Nephron progenitor cell (in vitro differentiated cells): ENCODE measurements at regions not wholly inside any gene's neighbourhood (a gene's known extent, or its start where the extent isn't known, plus 50 kb on each side); places are given as distances from the start of the nearest gene placed in this dataset.

Experiments
- DNase-seq: peaks from one replicate; pipeline ENCODE4 v3.0.0; 2021
- H3K27ac Mint-ChIP-seq: 2 replicates; pipeline ENCODE4 v1.8.0; 2021; ENCODE audit warnings: mild to moderate bottlenecking, moderate library complexity, mixed read lengths
- H3K27me3 Mint-ChIP-seq: 2 replicates; pipeline ENCODE4 v1.8.0; 2021; ENCODE audit warnings: mild to moderate bottlenecking, low read depth, mixed read lengths; ENCODE audit not compliant: poor library complexity
- H3K36me3 Mint-ChIP-seq: 2 replicates; pipeline ENCODE4 v1.8.0; 2021; ENCODE audit warnings: low read depth, mixed read lengths
- H3K4me1 Mint-ChIP-seq: 2 replicates; pipeline ENCODE4 v1.8.0; 2021; ENCODE audit warnings: mixed read lengths
- H3K4me3 Mint-ChIP-seq: 2 replicates; pipeline ENCODE4 v1.8.0; 2021; ENCODE audit warnings: mild to moderate bottlenecking, moderate library complexity, mixed read lengths
- H3K9me3 Mint-ChIP-seq: 2 replicates; pipeline ENCODE4 v1.8.0; 2021; ENCODE audit warnings: mild to moderate bottlenecking, moderate library complexity, mixed read lengths
- TF ChIP-seq, protein P1 (sequence below): fragments of 200-600 bp; sonication (generic); IDR thresholded peaks from 2 replicates; pipeline ENCODE4 v1.5.0; 2021; ENCODE audit warnings: antibody characterized with exemption

DNA sequence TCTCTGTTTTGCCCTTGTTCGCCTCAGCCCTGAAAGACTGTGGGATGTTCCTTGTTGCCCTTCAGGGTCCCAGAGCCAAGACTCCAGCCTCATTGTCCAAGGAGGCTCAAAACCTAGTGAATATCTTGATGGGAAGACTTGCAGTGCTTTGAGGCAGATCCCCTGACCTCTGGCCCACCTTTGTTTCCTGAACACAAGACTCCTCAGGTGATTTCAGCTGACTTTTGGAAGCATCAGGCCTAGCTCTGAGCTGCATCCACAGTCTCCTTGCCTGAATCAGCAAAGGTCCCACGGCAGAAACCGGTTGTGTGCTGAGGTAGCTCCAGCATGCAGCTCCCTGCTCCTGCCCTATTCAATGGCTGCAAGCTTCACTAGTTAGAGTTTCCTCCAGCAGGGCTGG lies 159.3 kb upstream of the B3GAT1 start:
- no peak overlapping the region for H3K4me3 Mint-ChIP-seq
- H3K36me3 Mint-ChIP-seq = no peaks in the 10 kb centered on the region
- DNase-seq = no peak
- H3K9me3 Mint-ChIP-seq = no peaks in the 10 kb centered on the region
- peaks cover 8% of the 10 kb centered on the region for H3K4me1 Mint-ChIP-seq
- H3K27me3 Mint-ChIP-seq = peaks cover 14% of the 10 kb centered on the region
- TF ChIP-seq, protein P1, sequence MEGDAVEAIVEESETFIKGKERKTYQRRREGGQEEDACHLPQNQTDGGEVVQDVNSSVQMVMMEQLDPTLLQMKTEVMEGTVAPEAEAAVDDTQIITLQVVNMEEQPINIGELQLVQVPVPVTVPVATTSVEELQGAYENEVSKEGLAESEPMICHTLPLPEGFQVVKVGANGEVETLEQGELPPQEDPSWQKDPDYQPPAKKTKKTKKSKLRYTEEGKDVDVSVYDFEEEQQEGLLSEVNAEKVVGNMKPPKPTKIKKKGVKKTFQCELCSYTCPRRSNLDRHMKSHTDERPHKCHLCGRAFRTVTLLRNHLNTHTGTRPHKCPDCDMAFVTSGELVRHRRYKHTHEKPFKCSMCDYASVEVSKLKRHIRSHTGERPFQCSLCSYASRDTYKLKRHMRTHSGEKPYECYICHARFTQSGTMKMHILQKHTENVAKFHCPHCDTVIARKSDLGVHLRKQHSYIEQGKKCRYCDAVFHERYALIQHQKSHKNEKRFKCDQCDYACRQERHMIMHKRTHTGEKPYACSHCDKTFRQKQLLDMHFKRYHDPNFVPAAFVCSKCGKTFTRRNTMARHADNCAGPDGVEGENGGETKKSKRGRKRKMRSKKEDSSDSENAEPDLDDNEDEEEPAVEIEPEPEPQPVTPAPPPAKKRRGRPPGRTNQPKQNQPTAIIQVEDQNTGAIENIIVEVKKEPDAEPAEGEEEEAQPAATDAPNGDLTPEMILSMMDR = no peak
- H3K27ac Mint-ChIP-seq = no peak overlapping the region

DNA sequence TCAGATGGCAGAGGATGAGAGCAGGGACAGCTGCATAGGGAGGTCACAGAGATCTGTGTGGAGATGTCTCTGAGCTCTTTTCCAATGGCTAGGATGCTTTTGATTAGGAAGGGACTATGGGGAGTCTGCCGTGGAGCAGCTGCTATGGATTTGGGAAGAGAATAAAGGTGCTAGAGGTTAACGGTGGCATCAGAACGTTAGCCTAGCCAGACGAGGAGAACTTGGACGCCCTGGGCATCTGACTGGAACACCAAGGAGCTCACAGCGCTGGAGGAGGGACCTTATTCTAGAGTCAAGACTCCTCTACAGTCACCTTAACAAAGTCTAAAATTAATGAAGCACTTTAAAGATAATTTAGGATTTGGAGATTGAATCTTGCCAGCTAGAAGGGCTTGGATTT lies 157.2 kb upstream of the B3GAT1 start:
- TF ChIP-seq, protein P1 = no peak
- Mint-ChIP-seq H3K4me3 (no peak overlapping the region), H3K4me1 (no peaks in the 10 kb centered on the region), H3K36me3 (no peaks in the 10 kb centered on the region), H3K27ac (no peak overlapping the region), H3K27me3 (peaks cover 14% of the 10 kb centered on the region), H3K9me3 (no peaks in the 10 kb centered on the region)
- DNase-seq = no peak

DNA sequence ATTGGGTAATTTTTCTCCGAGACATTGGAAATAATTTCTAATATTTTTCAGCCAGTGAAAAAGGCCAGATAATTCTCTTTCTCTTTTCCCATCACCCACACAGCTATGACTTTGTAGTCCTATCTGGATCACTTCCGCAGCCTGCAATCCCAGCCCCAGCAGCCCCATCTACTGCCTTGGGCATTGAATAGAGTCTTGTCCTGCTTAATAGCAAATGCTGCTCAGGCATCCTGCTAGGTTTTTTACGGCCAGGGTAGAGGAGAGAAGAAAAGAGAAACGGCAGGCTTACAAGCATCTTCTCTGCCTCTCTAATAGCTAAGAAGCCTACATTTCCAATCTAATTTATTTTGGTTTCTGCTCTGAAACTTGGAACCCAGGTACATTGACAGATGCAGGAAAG lies 154.3 kb upstream of the B3GAT1 start:
- H3K27ac Mint-ChIP-seq = no peak overlapping the region
- H3K36me3 Mint-ChIP-seq = no peaks in the 10 kb centered on the region
- TF ChIP-seq, protein P1 = no peak
- H3K4me3 Mint-ChIP-seq = no peak overlapping the region
- H3K4me1 Mint-ChIP-seq = peaks cover 11% of the 10 kb centered on the region
- no peaks in the 10 kb centered on the region for H3K9me3 Mint-ChIP-seq
- peaks cover 12% of the 10 kb centered on the region for H3K27me3 Mint-ChIP-seq
- DNase-seq = no peak

DNA sequence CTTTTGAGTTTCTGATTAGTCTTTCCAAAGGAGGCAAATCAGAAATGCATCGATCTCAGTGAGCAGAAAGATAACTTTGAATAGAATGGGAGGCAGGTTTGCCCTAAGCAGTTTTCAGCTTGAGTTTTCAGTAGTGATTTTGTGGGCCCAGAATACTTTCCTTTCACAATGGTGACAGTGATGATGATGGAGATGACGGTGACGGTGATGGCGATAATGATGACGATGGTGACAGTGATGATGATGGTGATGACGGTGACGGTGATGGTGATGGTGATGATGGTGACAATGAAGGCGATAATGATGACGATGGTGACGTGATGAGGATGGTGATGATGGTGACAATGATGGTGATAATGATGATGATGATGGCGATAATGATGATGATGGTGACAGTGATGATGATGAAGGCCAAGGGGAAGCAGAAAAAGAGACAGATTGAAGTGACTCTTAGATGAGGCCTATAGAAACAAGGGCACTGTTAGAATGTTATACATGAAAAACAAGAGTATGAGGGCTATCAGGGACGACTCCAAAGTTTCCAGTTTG lies 153.4 kb upstream of the B3GAT1 start:
- Mint-ChIP-seq H3K27ac (no peak overlapping the region), H3K36me3 (no peaks in the 10 kb centered on the region), H3K4me1 (peaks cover 12% of the 10 kb centered on the region), H3K27me3 (peaks cover 10% of the 10 kb centered on the region), H3K9me3 (no peaks in the 10 kb centered on the region), H3K4me3 (no peak overlapping the region)
- no peak for DNase-seq
- TF ChIP-seq, protein P1 = no peak

DNA sequence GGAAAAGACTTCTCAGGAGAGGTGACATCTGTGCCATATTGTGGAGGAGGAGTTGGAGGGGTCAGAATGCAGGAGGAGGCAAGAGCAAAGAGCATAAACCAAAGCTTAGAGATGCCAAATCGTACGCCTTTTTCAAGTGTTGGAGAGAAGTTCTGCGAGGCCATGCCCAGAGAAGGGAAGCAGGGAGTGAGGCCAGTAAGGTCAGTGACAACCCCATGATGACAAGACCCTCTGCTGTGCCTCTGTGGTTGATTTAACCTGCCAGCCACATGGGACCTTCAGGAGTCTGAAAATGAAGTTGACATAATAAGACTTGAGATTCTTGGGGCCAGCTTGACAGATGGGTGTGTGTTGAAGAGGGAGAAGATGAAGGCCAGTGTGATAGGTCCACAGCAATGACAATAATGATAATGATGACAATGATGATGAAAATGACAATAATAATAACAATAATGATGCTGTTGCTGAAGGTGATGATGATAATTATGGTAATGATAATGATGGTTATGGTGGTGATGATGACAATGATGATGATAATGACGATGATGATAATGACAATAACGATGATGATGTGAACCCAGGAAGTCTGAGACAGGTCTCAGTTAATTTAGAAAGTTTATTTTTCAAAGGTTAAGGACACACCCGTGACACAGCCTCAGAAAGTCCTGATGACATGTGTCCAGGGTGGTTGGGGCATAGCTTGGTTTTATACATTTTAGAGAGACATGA lies 152.6 kb upstream of the B3GAT1 start:
- H3K36me3 Mint-ChIP-seq = no peaks in the 10 kb centered on the region
- no peaks in the 10 kb centered on the region for H3K9me3 Mint-ChIP-seq
- TF ChIP-seq, protein P1 = no peak
- H3K27me3 Mint-ChIP-seq = peaks cover 10% of the 10 kb centered on the region
- H3K27ac Mint-ChIP-seq = no peak overlapping the region
- peaks cover 17% of the 10 kb centered on the region for H3K4me1 Mint-ChIP-seq
- no peak overlapping the region for H3K4me3 Mint-ChIP-seq
- no peak for DNase-seq

DNA sequence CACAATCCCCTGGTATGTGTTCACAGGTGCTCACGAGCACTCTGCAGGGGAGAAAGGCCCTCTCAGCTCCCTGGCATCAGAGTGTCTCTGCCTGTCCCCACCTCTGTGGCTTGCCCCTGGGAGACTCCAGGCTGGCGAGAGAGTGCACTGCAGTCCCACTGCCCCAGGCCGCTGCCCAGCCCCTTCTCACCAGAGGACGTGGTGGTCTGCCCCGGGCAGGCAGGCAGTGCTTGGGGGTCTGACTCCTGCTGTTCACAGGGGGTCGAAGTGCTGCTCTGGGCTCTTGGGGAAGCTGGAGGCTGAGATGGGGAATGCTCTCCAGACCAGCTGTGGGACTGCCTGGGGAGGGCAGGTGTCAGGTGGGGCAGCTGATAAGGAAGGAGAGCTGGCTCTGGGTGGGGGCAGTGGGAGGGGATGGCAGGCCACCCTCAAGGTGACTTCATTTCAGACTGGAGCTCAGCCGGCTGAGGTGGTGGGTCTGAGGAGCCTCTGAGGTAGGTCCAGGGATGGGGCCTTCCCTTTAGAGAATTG lies 151.0 kb upstream of the B3GAT1 start:
- Mint-ChIP-seq H3K4me3 (no peak overlapping the region), H3K27ac (no peak overlapping the region), H3K36me3 (no peaks in the 10 kb centered on the region), H3K27me3 (peaks cover 14% of the 10 kb centered on the region), H3K4me1 (peaks cover 17% of the 10 kb centered on the region), H3K9me3 (no peaks in the 10 kb centered on the region)
- no peak for DNase-seq
- TF ChIP-seq, protein P1 = no peak
